ENCODE measurements at regions not wholly inside any gene's neighbourhood (a gene's known extent, or its start where the extent isn't known, plus 50 kb on each side); places are given as distances from the start of the nearest gene placed in this dataset.
"Not testable (repeated sequence)": the region's sequence is repeated elsewhere in the genome, so short reads cannot be mapped to it uniquely, and the experiment has no call there.

DNA sequence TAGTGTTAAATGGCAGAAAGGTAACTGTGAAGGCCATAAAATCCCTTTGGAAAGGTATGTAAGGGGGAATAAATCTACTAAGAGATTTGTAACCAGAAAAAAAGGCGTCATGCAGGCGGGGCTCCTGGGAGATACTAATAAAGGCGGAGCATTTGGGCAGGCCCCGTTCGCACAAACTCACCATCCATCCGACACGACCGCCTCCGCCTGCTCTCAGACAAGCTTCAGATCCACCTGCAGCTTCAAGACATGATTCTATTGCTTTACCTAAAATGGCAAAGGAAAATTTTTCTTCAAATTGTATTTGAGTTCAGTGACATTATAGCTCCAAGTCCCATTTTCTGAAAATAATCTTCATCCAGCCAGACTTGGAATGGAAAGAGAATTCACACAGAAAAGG lies 162.9 kb upstream of the SPATA31A3 start:
- not testable (repeated sequence) for TF ChIP-seq CTCF (conservative IDR thresholded peaks at IDR 0.05; ENCODE audit: low read depth, low read length); EZH2 (IDR thresholded peaks at IDR 0.05; ENCODE audit: borderline replicate concordance, low read depth, low read length, poor library complexity, severe bottlenecking)

Data from A673 (cell line).